GM19023 (cell line): ENCODE measurements at regions not wholly inside any gene's neighbourhood (a gene's known extent, or its start where the extent isn't known, plus 50 kb on each side); places are given as distances from the start of the nearest gene placed in this dataset.

Experiments
- ATAC-seq: cut with Tn5 transposase; IDR thresholded peaks from one replicate; pipeline ENCODE4 v1.9.1; 2021; ENCODE audit warnings: mild to moderate bottlenecking, moderate library complexity; ENCODE audit not compliant: unreplicated experiment

DNA sequence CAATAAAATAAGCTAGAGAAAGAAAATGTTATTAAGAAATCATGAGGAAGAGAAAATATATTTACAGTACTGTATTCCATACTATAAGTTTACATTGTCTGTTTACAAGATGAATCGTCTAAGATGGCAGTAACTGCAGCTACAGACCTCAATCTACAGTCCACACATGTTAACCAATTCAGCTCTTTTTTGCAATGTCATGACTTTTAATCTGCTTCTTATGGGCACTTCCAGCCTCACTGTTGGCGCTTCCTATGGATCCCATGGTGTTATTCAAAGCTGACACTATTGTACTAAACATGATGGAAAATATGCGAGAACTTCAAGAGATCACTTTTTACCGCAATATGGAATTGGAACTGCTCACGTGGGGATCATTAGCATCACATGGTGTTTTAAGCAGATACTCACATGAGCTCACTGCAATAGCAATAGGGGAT lies 451.5 kb upstream of the CITED2 start:
- no peak for ATAC-seq

DNA sequence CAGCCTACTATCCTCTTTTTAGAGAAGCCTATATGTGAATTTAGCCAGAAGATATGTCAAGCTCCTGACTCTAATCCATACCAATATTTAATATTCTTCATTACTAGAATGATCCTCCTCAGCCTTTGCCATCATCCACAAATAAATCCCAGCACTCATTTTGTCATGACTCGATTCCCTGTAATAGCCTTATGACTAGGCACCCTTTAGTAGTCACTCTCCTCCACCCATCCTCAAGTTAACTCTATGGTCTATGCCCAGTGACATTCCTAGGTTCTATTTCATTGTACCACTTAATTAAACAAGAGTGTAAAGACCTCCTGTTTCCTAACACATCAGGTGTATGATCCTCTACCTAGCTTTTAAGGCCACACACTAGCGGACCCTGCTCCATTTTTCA lies 450.4 kb upstream of the CITED2 start:
- no peak for ATAC-seq

DNA sequence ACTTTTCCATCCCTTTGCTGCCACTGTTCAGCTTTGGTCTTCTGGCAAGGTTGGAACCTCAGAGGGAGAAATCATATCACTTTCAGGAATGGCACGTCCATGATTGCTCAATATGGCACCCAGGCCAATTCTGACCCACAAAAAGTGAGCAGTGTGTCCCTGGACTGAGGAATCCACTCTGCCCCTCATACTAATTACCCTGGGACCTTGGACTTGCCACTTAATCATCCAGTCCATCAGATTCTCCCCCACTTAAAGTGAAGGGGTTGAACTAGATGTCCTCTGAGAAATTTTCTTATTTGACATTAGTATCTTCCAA lies 449.3 kb upstream of the CITED2 start:
- ATAC-seq = no peak

DNA sequence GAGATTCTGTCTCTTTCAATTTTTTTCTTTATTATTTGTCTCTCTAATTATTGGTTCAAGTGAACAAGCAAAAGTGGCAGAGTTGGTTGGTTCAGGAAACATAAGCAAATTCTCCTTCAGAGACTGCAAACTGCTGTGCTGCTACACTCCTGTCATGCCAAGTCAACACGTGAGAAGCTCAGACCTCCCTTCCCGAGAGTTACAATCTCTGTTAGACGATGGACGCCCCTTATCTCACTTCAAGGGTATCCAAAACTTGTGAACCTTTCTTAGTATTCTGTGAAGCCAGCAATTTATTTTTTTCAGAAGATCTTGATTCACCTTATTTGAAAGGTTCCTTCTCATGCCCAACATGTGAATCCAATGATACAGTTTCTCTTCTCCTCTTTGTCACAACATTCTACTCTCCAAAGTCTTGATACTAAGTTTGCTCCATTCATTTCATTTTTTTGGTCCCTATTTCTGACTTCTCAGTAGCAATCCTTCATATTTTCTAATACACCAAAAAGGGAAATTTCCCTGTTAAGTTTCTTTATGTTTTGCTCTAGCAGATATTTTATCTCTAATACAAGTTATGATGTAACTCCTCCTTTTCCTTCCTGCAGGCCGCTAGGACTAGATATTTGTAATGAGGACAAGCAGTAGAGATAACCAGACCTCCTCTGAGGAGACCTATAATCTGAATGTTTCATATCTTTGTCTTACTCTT lies 448.8 kb upstream of the CITED2 start:
- ATAC-seq = no peak

DNA sequence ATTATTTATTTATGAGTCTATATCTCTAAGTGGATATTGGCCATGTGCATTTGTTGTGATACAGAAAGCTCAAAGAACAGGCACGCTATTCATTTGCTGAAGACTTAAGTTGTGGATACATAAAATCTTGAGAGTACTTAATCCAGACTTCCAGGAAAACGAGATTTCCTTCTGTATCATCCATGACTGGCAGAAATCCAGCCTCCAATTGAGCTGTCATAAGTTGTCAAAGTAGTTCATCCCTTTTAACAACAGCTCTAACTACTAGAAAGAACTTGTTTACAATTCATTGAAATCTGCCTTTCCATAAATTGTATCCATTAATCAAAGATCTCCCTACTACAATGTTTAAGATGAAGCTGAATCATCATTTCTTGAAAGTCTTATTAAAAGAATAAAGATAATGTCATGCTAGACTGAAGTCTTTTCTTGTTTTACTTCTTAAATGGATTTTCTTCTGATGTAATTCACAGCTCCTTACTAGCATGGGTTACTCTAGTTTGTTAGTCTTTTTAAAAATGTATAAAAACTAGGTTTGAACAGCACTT lies 447.3 kb upstream of the CITED2 start:
- no peak for ATAC-seq

DNA sequence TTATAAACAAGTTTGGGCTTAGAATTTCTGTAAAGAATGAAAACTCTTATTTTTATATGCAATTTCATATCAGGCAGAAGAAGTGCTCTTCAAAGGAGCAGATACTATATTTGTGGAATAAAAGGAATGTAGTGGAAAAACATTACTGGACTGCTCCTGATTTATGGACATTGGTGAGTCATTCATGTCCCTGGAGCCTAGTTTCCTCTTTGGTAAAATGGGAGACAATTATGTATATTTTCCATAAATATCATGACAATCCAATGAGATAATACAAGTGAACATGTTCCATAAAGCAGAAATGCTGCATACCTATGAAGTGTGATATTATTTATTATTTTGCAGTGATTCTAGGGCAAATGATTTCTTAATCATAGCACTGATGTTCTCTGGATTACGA lies 445.8 kb upstream of the CITED2 start:
- ATAC-seq = no peak

DNA sequence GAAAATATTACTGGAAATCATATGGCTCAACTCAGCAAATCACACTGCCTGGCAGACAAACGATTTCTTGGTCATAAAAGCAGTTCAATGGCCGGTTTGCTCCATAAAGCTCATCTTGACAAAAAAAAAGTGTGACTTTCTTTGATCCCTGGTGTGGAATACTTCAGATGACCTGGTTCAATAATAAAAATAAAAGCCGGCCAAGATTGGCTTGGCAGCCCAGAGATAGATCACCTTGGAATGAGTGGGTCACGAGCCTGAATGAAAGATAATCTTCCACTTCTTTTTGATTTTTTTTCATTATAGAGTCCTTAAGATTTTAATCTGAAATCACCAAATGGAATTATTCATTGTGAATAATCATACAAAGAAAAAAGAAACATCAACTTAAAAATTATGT lies 445.3 kb upstream of the CITED2 start:
- no peak for ATAC-seq

DNA sequence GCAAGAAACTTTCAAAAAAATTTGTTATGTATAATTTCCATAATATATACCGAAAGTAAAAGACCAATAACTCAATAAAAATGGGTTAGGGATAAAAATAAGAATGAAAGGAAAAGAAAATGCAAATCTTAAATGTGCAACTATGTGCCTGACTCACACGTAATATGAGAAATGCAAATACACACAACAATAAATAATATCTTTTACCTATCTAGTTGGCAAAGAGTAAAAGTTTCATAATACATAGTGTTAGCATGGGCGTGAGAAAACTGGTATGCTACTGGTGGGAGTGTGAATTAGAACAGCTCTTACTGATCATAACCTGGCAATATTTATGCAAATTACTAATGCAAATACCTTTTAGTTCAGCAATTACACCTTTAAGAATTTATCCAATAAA lies 438.5 kb upstream of the CITED2 start:
- no peak for ATAC-seq

DNA sequence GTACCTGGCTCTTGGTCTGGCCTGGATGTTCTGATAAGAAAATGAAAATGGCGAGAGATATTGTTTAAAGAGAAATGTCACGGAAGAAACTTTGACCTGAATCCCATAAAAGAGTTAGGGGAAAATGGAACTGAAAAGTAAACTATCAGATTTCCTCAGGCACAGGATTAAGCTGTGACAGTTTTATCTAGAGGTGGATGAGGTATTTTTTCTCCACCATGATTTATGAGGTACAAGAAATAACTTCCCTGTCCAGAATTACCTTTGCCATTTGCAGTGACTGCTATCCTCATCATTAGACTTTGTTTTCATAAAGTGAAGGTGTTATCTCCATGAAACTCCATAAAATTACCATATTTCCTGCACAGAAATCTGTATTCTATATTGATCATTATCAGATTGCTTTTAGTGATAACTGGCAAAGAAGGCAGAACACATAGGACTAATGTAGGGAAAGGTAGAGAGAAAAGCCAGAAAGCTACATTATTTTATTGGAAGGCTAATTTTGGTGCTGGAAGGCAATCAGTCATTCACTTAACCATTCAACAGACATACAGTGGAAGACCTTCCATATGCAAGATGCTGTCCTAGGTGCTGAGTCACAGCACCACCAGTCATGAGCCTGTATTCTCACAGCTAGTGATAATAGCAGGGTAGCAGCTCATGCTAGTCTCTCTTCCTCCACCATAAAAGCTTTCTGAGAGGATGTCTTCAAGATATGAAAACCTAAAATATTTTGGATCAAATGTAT lies 427.3 kb upstream of the CITED2 start:
- no peak for ATAC-seq

DNA sequence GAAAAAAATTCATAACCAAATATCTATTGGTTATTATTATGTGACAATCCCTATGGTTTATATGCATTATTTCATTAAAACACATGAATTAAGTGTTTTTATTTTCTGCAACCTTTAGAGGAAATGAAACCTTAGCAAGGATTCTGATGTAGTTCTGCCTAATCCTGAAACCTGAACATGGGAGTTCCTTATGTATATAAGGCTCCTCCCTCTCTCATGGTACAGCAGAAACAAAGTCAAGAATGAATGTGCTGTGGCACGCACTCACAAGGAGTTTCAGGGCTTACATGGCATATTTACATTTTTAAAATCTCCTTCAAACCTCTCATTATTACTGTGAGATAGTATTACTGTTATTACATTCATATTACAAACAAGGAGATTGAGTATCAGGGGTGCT lies 426.4 kb upstream of the CITED2 start:
- peak; percentile 79 for ATAC-seq

DNA sequence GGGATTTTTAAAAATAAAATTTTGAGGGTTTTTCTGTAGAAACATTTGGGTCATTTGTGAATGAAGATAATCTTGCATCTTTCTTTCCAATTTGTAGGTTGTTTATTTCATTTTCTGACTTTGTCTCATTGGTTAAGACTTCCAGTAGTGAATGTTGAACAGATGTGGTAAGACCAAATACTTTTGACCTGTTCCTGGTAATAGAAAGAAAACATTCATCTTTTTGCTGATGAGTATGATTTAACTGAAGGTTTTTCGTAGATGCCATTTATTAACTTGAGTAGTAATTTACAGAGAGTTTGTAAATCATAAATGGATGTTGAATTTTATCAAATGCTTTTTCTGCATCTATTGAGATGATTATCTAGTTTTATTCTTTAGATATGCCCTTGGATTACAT lies 416.1 kb upstream of the CITED2 start:
- no peak for ATAC-seq

DNA sequence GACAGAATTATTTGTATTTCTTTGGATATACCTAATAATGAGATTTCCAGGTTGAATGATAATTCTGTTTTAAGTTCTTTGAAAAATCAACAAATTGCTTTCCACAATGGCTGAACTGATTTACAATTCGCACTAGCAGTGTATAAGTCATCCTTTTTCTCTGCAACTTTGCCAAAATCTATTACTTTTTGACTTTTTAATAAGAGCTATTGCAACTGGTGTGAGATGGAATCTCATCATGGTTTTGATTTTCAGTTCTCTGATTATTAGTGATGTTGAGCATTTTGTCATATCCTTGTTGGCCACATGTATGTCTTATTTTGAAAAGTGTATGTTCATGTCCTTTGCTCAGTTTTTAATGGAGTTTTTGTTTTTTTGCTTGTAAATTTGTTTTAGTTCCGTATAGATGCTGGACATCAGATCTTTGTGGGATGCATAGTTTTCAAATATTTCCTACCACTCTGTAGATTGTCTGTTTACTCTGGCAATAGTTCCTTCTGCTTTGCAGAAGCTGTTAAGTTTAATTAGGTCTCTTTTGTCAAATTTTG lies 409.8 kb upstream of the CITED2 start:
- no peak for ATAC-seq

DNA sequence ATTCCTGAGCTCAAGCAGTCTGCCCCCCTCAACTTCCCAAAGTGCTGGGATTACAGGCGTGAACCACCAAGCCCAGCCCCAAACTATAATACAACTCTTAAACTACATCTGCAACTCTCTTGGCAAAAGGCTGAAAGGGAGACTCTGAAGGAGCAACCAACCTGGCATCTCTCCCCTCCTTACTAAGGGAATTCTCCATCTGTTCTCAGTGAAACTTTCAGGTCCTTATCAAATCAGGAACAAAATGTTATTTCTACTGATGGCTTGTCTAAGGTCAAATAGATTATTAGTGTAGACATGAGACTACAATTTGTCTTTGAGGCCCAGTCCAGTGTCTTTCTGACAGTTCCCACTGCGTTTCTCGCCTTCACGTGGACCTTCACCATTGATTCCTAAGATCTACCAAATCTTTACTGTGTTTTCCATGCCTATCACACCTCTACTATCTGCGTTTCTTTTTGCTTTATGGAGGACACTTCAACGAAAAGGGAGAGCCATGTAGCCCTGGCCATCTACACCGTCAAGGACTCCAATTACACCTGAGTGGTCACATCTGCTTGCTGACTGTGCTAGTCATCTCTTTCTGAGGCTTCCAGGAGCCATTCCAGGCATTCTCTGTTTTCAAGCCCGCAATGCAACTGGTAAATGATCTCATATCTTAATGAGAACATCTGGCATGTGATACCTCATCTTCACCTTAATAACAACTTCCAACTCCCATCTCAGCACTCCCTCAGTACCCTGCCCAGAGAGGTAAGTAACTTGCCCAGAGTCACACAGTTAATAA lies 405.7 kb upstream of the CITED2 start:
- no peak for ATAC-seq

DNA sequence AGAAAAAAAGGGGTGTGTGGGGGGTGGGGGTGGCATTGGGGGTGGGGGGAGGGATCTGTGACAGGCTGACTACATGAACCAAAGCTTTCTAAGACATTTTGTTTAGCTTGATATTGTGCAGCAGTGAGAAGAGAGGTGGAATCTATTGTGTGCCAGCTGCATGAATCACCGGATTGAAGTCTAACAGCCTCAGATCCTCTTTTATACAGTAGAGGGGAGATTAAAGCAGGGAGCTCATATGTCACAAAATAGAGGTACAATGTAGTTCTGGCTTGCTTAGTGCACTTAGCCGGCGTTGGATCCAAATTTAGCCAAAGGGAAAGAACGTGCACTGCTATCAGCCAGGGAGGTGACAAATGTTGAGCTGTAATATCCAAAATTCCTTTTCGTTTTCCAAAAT lies 404.2 kb upstream of the CITED2 start:
- ATAC-seq = no peak

DNA sequence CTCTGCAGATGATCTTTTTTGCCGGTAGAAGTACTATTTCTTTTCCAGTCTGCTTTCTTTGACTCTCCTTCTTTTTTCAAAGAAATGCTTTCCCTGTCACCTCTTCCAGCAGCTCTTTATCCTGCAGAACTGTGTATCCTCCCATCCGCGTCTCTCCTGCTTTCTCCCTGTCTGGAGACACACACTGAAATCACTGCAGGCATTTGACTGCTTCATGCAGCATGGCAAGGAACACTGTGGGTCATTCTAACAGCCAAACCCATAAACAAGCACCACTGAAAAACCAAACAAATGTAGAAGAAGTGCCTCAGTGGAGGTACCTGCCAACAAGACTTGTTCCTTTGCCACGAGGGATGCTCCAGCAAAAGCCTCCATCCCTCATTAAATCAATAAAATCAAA lies 403.7 kb upstream of the CITED2 start:
- no peak for ATAC-seq

DNA sequence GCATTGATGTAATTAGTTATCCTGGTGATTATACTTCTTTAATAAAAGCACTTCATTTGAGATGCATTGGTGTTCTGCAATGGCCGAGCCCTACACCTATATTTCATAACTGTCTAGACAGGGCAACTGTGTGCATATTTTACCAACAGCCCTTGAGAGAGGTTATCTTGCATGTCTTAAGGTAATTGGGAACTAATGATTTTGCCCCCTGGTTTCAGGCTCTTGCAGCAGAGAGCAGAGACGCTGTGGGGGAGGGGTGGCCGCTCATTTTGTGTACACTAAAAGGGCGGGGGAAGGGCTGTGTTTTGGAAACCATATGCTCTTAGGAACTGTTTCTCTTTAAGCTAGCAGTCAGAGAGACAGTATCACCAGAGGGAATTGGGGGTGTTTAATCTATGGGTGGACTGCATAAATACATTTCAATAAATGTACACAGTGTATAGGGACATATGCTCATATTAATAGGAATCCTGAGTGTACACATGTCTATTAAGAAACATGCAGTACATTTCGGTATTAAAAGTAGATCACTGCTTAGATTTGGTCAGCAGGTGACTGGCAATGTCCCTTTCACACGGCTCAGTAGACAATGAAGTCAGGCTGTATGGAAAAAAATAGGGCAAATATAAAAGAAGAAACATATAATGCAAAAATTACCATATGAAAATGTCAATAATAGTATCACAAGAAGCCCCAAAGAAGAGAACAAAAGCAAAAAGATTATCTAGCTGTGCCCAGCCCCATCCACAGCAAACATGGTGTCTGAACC lies 402.9 kb upstream of the CITED2 start:
- ATAC-seq = no peak

DNA sequence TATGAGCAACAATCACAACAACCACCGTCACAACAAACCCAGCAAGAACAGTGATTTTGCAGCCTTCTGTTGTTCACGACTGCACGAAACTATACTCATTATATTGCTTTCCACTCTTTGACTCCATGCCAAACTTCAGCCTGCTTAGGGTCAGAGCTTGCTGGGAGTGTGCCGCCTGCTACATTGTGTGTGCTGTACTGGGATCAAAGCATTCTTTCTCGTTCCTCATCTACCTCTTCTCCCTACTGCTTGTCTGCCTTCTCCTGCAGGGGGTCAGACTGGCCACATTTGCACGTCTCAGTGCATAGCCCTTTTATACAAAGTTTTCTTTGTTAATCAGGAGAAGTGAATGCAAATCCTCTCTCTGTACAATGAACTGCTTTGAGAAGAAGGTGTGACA lies 401.6 kb upstream of the CITED2 start:
- ATAC-seq = no peak

DNA sequence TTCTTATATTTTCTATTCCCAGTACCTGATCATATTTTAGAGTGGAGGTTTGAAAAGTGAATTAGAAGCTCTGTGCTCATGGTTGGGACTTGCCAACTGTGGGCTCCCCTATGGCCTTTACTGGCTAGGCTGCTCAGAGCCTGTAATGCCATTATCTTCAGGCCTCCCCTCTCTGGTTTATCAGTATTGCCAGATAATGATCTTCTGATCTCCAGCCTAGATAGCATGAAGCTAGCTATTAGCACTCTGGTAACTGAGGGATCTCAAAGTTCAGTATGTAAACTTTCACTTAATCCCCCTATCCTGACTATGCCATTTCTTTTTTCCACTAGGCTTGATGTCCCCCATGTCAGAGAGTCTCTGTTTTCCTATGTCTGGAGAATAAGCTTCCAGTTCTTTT lies 393.7 kb upstream of the CITED2 start:
- ATAC-seq = no peak

DNA sequence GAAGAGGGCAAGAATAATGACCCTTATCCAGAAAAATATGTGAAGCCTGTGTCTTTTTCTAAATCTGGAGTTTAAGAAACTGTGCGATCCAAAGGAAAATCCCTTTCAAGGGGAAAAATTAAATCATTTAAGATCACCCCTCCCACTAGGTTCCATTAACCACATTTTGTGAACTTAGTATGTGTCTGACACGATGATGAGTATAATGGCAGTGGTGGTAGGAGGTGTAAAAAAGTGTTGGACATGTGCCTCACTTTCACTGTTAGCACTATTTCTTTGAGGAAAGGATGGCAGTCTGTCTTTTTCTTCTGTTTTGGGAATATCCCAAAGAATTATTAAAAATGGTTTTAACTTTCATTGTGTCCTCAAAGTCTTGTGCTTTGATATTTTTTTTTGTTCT lies 392.3 kb upstream of the CITED2 start:
- no peak for ATAC-seq

DNA sequence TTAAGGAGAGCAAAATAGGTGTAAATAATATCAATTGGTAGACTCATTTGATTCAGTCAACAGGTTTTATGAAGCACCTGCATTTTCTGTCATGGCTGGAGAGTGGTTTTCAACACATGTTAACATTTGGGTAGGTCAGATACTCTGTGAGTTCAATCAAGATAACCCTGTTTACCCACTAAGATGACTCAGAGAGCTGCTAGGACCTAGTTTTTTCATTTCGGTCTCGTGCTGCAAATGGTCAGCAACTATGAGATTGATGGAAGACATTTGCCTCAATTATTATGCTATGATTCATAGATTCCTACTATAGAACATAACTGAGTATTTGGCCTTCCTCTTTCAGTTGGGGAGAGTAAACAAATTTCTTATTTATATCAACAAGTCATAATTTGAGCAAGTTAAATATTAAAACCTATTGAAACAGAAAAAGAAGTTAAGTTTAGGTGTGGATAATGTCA lies 391.4 kb upstream of the CITED2 start:
- ATAC-seq = no peak
